WTC11 (cell line): ENCODE measurements at regions not wholly inside any gene's neighbourhood (a gene's known extent, or its start where the extent isn't known, plus 50 kb on each side); places are given as distances from the start of the nearest gene placed in this dataset.

Experiments
- ATAC-seq: fragments of 200-7000 bp; cut with Tn5 transposase; 2 replicates; pipeline ENCODE4 v1.10.0; 2021; ENCODE audit warnings: mild to moderate bottlenecking, moderate library complexity
- CTCF ChIA-PET: fragments of 300-600 bp; sonication (Branson Sonifier 250); formaldehyde crosslinking; loops from one replicate; lab custom pipeline; 2021; ENCODE audit warnings: antibody characterized with exemption; lab: Charles Lee
- POLR2A ChIA-PET: fragments of 350-600 bp; sonication (Branson Sonifier 250); formaldehyde crosslinking; loops from one replicate; lab custom pipeline; 2021; ENCODE audit warnings: antibody characterized with exemption; lab: Charles Lee
- DNase-seq: peaks from one replicate; pipeline ENCODE4 v3.0.0; 2021; ENCODE audit warnings: low spot score
- H3K27ac Mint-ChIP-seq: 2 replicates; pipeline ENCODE4 v1.8.0; 2021; ENCODE audit warnings: mixed read lengths
- H3K27me3 Mint-ChIP-seq: 2 replicates; pipeline ENCODE4 v1.8.0; 2021; ENCODE audit warnings: low read depth, mild to moderate bottlenecking, moderate library complexity, mixed read lengths
- H3K36me3 Mint-ChIP-seq: 2 replicates; pipeline ENCODE4 v1.8.0; 2021; ENCODE audit warnings: mixed read lengths
- H3K4me1 Mint-ChIP-seq: 2 replicates; pipeline ENCODE4 v1.8.0; 2022; ENCODE audit warnings: mixed read lengths
- H3K4me3 Mint-ChIP-seq: 2 replicates; pipeline ENCODE4 v1.8.0; 2021; ENCODE audit warnings: mild to moderate bottlenecking, moderate library complexity, mixed read lengths
- H3K9me3 Mint-ChIP-seq: 2 replicates; pipeline ENCODE4 v1.8.0; 2021; ENCODE audit warnings: mixed read lengths
- CBFB ChIP-seq: sonication (generic); formaldehyde crosslinking; IDR thresholded peaks from 2 replicates; pipeline ENCODE4 v1.8.1; 2022; ENCODE audit warnings: mild to moderate bottlenecking, low read depth, missing genetic modification reagents
- CREB1 ChIP-seq: sonication (generic); formaldehyde crosslinking; IDR thresholded peaks from 2 replicates; pipeline ENCODE4 v1.8.0; 2023; ENCODE audit warnings: mild to moderate bottlenecking, missing genetic modification reagents
- CREM ChIP-seq: sonication (generic); formaldehyde crosslinking; IDR thresholded peaks from 2 replicates; pipeline ENCODE4 v1.8.1; 2022; ENCODE audit warnings: mild to moderate bottlenecking, missing genetic modification reagents, moderate library complexity
- E2F1 ChIP-seq: sonication (generic); formaldehyde crosslinking; IDR thresholded peaks from 2 replicates; pipeline ENCODE4 v1.8.0; 2022; ENCODE audit warnings: mild to moderate bottlenecking, missing genetic modification reagents
- E2F4 ChIP-seq: sonication (generic); formaldehyde crosslinking; IDR thresholded peaks from 2 replicates; pipeline ENCODE4 v1.8.1; 2022; ENCODE audit warnings: low read depth, mild to moderate bottlenecking, moderate library complexity, missing genetic modification reagents, borderline replicate concordance
- ELF4 ChIP-seq: sonication (generic); formaldehyde crosslinking; IDR thresholded peaks from 2 replicates; pipeline ENCODE4 v1.8.1; 2022; ENCODE audit warnings: low read depth, mild to moderate bottlenecking, moderate library complexity, missing genetic modification reagents
- ERG ChIP-seq: fragments of 250-450 bp; sonication (Bioruptor Pico); IDR thresholded peaks from 2 replicates; pipeline ENCODE4 v1.8.0; 2021; ENCODE audit warnings: mild to moderate bottlenecking
- FOXP4 ChIP-seq: sonication (generic); formaldehyde crosslinking; IDR thresholded peaks from 2 replicates; pipeline ENCODE4 v1.8.0; 2022; ENCODE audit warnings: mild to moderate bottlenecking, missing genetic modification reagents
- IRF1 ChIP-seq: sonication (generic); formaldehyde crosslinking; IDR thresholded peaks from 2 replicates; pipeline ENCODE4 v1.8.0; 2023; ENCODE audit warnings: missing genetic modification reagents
- IRF2 ChIP-seq: sonication (generic); formaldehyde crosslinking; IDR thresholded peaks from 2 replicates; pipeline ENCODE4 v1.8.0; 2022; ENCODE audit warnings: low read depth, missing genetic modification reagents, borderline replicate concordance
- MAX ChIP-seq: sonication (generic); formaldehyde crosslinking; IDR thresholded peaks from 2 replicates; pipeline ENCODE4 v1.8.0; 2022; ENCODE audit warnings: mild to moderate bottlenecking, missing genetic modification reagents
- MLX ChIP-seq: sonication (generic); formaldehyde crosslinking; IDR thresholded peaks from 2 replicates; pipeline ENCODE4 v1.8.1; 2023; ENCODE audit warnings: mild to moderate bottlenecking, missing genetic modification reagents, moderate library complexity
- MXD4 ChIP-seq: fragments of 250-450 bp; sonication (Bioruptor Pico); IDR thresholded peaks from 2 replicates; pipeline ENCODE4 v1.8.0; 2021; ENCODE audit warnings: mild to moderate bottlenecking, moderate library complexity, borderline replicate concordance
- NFATC4 ChIP-seq: fragments of 250-450 bp; sonication (Bioruptor Pico); IDR thresholded peaks from 2 replicates; pipeline ENCODE4 v1.9.0; 2021; ENCODE audit warnings: mild to moderate bottlenecking
- PREB ChIP-seq: sonication (generic); formaldehyde crosslinking; IDR thresholded peaks from 2 replicates; pipeline ENCODE4 v1.8.1; 2022; ENCODE audit warnings: mild to moderate bottlenecking, missing genetic modification reagents, moderate library complexity, borderline replicate concordance
- SMAD4 ChIP-seq: sonication (generic); formaldehyde crosslinking; IDR thresholded peaks from 2 replicates; pipeline ENCODE4 v1.8.0; 2022; ENCODE audit warnings: mild to moderate bottlenecking, missing genetic modification reagents
- TEAD1 ChIP-seq: sonication (generic); formaldehyde crosslinking; IDR thresholded peaks from 2 replicates; pipeline ENCODE4 v1.8.0; 2022; ENCODE audit warnings: mild to moderate bottlenecking, missing genetic modification reagents
- USF1 ChIP-seq: sonication (generic); formaldehyde crosslinking; IDR thresholded peaks from 2 replicates; pipeline ENCODE4 v1.8.0; 2022; ENCODE audit warnings: mild to moderate bottlenecking, missing genetic modification reagents
- ZNF232 ChIP-seq: sonication (generic); formaldehyde crosslinking; IDR thresholded peaks from 2 replicates; pipeline ENCODE4 v1.8.0; 2022; ENCODE audit warnings: mild to moderate bottlenecking, missing genetic modification reagents
- ZNF396 ChIP-seq: fragments of 250-450 bp; sonication (Bioruptor Pico); IDR thresholded peaks from 2 replicates; pipeline ENCODE4 v1.8.0; 2021; ENCODE audit warnings: mild to moderate bottlenecking, moderate library complexity, borderline replicate concordance
- ZNF416 ChIP-seq: fragments of 250-450 bp; sonication (Bioruptor Pico); IDR thresholded peaks from 2 replicates; pipeline ENCODE4 v1.9.0; 2021; ENCODE audit warnings: mild to moderate bottlenecking, inconsistent platforms
- ZNF425 ChIP-seq: fragments of 250-450 bp; sonication (Bioruptor Pico); conservative IDR thresholded peaks from 2 replicates; pipeline ENCODE4 v1.9.0; 2021; ENCODE audit warnings: mild to moderate bottlenecking

- TF ChIP-seq FOXP4 (CRISPR knock-in tag), result no peak
- no peak for TF ChIP-seq CREB1 (CRISPR knock-in tag)
- TF ChIP-seq ZNF396 (CRISPR knock-in tag), result no peak
- TF ChIP-seq ZNF416 (CRISPR knock-in tag), result no peak
- no peak for TF ChIP-seq CREM
- TF ChIP-seq IRF1 (CRISPR knock-in tag), result no peak
- no peak for TF ChIP-seq E2F1
- no peak for TF ChIP-seq ELF4 (CRISPR knock-in tag)
- no peak for TF ChIP-seq ZNF232 (CRISPR knock-in tag)
- TF ChIP-seq PREB, result no peak
- no peak for TF ChIP-seq TEAD1
- no peak for TF ChIP-seq MXD4 (CRISPR knock-in tag)
Measured at GRCh38 chr4:166363198-166363597, 490.2 kb downstream of the TLL1 start (continued).

GRCh38 chr4:166366012-166366411 is 493.0 kb downstream of the TLL1 start:
- Mint-ChIP-seq H3K27ac (no peak overlapping the region), H3K4me3 (no peak overlapping the region), H3K36me3 (peaks cover under 1% of the 10 kb centered on the region; the same call in 1 of the 2 replicates), H3K9me3 (peaks cover 12% of the 10 kb centered on the region), H3K27me3 (no peaks in the 10 kb centered on the region), H3K4me1 (peaks cover 8% of the 10 kb centered on the region)
- ATAC-seq (no peak), DNase-seq (no peak)
- POLR2A ChIA-PET, result no interaction called here
- CTCF ChIA-PET, result no interaction called here
- TF ChIP-seq E2F1 (no peak), IRF2 (no peak), MLX (CRISPR knock-in tag) (no peak), SMAD4 (CRISPR knock-in tag) (no peak), ERG (CRISPR knock-in tag) (no peak), CBFB (CRISPR knock-in tag) (no peak), MAX (CRISPR knock-in tag) (no peak), USF1 (no peak), E2F4 (CRISPR knock-in tag) (no peak), ZNF425 (no peak), PREB (no peak), NFATC4 (CRISPR knock-in tag) (no peak)
